HG03103 (cell line): ENCODE measurements at regions not wholly inside any gene's neighbourhood (a gene's known extent, or its start where the extent isn't known, plus 50 kb on each side); places are given as distances from the start of the nearest gene placed in this dataset.
"Not testable (repeated sequence)": the region's sequence is repeated elsewhere in the genome, so short reads cannot be mapped to it uniquely, and the experiment has no call there.

Source experiments
- ATAC-seq: cut with Tn5 transposase; IDR thresholded peaks from one replicate; pipeline ENCODE4 v1.9.1; 2021; ENCODE audit warnings: low read depth; ENCODE audit not compliant: unreplicated experiment

DNA sequence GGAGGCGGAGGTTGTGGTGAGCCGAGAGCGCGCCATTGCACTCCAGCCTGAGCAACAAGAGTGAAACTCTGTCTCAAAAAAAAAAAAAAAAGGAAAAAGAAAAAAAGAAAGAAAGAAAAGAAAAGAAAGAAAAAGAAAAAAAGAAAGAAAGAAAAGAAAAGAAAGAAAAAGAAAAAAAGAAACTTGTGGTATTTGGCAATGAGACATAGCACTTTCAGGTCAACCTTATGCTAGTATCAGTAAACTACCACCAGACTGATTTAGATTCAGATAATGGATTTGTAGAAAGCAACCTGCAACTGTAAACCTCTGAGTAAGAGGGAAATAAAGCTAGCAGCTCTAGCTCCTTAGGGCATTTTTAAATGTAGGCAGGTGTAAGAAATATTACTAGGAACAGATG, 144.0 kb upstream of the ZNF608 start:
- ATAC-seq = not testable (repeated sequence)

DNA sequence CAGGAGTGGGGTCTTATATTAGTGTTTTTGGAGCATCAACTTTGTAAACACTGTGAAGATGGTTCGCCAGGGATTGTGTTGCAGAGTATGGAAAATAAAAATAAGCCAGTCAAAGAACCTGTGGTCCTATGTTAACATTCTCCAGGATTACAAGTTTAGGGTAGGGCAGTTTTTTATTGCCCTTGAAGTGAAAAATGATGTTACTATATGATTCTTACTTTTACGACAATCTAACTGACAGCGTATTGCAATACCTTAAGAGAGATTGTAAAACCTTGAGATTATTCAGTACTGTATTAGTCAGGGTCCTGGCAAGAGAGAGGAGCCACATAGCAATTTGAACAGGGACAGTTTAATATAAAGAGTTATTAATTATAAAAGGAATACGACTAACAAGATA, 144.7 kb upstream of the ZNF608 start:
- no peak for ATAC-seq

DNA sequence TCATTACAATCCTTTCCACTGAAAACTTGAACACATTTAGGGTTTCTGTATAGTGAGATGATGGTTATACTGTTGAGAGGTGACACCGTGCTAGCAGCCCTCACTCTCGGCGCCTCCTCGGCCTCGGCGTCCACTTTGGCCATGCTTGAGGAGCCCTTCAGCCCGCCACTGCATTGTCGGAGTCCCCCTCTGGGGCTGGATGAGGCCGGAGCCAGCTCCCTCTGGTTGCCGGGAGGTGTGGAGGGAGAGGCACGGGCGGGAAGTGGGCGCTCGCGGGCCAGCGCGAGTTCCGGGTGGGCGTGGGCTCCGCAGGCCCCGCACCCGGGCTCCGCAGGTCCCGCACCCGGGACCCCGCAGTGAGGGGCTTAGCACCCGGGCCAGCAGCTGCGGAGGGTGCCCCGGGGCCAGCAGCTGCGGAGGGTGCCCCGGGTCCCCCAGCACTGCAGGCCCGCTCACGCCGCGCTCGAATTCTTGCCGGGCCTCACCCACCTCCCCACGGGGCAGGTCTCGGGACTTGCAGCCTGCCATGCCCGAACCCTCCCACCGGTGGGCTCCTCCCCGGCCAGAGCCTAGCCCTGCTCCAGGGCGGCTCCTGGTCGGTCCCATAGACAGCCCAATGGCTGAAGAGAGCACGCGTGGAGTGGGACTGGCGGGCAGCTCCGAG, 145.9 kb upstream of the ZNF608 start:
- no peak for ATAC-seq

DNA sequence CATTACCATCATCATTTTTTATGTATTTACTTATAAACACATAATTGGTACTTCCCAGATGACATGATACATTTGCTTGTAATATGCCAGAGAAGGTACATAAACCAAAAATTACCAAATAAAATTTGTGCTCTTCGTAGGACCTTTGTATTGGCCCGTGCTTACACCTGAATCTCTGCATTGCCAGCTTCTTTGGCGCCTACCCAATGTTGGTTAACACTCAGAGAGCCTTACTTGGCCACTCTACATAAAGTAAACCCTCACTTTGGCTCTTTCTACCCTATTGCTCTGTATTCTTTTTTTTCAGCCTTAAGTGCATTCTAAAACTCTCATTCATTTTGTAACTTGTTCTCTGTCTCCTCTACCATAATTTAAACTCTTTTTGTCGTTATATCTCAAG, 148.1 kb upstream of the ZNF608 start:
- no peak for ATAC-seq

DNA sequence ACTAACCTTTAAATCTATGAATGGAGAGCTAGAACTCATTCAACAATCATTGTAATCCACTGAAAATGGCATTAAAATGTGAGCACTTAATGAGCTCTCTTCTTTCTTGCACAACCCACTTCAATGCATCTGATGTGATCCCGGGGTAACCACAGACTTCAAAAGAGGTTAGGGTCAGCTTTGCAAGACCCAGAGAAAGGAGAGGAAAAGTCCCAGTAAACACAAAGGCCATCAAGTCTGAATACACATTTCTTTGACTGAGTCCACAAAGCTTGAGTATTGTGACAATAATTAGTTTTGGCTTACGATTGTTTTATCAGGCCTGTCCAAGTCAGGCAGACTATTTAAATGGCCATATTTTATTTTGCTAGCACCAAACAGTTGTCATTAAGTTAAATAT, 148.8 kb upstream of the ZNF608 start:
- no peak for ATAC-seq

DNA sequence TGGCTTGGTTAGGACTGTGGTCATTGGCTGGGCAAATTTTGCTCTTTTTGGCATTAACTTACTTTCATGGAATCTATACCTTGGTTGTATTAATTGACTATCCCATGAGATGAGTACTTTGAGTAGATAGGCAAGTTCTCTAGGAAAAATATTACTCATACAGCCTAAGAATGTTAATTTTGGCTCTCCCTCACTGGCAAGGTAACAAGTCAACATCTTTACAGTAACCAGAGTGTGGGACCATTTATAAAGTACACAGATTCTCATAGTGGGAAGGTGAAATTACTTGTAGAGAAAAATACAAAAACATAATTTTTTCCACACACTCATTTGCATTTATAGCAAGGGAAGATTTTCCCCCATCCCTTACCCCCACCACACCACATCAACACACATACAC, 154.6 kb upstream of the ZNF608 start:
- no peak for ATAC-seq

DNA sequence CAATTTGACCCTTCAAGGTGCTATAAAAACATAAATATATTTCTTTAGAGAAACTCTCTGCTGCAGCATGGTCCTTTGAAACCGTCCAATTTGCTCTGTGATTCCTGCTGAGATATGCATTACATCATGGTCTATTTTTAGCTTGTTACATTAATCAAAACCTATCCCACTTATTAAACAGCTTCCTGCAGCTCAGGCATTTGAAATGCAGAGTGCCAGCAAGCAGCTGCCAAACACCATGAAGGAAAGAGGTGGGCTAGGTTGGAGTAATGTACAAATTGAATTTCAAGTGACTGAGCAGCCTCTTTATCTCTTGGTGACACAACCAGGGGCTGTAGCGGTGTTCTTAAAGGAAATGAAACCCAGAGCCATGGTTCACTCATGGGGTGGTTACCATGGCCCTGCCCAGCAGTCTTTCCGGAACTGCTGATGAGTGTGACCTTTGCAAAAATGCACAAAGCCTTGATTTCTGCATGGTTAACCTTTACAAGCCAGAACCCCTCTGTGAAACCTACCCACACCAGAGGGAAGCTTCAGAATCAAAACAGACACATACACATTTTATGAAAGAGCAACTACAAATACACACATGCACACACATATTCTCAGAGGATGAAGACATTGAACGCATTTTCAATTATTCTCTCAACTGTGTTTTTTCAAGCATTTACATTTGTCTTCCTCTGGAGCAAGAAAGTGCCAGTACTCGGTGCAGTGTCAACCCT, 155.8 kb upstream of the ZNF608 start:
- peak; percentile 98 for ATAC-seq

DNA sequence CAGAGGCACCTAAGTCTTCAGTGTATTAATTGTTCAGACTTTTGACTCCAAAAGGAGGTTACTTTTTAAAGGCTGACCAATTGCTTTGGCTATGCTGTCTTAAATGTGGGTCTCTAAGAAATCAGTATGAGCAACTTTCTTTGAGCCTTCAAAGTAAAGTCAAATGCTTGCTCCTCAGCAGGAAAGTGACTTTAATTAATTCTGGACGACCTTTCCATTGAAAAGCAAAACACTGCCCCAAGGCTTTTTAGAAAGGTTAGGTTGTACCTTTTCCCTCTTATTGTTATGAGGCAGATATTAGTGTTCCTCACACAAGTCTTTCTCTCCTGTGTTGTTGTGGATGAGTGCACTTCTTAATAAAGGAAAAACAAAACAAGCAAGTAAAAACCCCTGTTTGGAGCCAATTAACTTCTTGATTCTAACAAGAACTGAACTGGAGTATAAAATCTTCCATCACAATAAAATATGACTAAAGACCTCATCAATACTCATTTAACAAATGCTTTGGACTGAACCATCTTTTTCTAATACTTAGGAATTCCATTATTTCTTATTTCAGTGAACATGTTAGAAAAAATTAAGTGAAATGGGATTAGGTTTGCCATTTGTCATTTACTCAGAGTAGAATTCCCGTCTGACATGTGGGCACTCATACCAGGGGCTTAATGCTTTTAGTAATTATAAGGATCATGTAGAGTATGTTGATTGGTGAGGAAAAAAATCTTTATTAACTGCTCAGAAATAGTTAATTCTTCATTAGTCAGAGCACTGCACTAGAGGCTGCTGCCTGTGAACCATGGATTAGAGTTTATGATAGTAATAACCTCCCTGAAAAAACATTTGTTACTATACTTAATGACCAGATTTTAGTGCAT, 159.1 kb upstream of the ZNF608 start:
- ATAC-seq = no peak

DNA sequence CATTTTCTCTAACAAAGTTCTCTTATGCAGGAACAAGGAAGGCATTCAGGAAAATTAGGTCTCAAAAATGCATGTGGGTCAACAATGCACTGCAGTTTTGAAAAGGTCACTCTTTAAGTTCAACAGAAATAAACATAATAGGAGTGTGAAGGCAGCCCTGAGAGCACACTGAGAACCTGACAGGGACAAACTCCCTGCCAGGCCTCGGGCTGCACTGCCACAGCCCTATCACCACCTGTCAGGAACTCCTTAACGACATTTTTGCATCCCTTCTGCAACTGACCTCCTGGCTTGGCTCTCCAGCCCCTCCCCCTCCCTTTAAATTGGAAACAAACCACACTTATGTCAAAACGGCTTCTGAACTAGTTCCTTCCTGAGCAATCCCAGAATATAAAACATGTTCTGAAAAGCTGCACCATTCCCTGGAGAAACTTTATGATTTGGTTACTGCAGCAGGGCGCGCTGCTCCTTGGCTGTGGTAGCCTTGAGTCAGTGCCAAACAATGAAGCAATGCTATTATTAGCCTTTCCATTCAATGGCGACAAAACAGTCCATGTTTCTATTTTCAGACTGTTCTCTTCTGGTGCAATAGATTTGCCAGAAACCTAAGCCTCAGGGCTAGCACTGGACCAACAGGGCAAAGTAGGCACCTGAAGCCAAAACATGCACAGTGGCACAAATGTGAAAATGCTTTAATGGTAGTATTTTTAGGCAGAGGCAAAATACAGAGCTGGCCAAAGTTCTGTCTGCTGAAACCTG, 160.1 kb upstream of the ZNF608 start:
- ATAC-seq = no peak

DNA sequence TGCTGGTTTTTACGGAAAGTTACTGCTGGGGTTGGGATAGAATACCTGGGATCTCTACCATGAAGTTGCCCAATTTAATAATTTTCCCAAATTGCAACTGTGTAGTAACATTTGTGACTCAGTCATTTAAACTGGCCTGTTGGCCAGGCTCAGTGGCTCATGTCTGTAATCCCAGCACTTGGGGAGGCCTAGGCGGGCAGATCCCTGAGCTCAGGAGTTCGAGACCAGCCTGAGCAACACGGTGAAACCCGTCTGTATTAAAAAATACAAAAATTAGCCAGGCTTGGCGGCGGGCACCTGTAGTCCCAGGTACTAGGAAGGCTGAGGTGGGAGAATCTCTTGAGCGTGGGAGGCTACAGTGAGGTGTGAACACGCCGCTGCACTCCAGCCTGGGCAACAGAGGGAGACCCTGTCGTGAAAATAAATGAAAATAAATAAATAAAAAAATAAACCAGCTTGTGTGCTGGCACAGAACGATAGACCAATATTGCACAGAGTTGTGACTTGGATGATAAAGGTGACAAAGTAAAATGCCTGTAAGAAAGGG, 160.7 kb upstream of the ZNF608 start:
- no peak for ATAC-seq

DNA sequence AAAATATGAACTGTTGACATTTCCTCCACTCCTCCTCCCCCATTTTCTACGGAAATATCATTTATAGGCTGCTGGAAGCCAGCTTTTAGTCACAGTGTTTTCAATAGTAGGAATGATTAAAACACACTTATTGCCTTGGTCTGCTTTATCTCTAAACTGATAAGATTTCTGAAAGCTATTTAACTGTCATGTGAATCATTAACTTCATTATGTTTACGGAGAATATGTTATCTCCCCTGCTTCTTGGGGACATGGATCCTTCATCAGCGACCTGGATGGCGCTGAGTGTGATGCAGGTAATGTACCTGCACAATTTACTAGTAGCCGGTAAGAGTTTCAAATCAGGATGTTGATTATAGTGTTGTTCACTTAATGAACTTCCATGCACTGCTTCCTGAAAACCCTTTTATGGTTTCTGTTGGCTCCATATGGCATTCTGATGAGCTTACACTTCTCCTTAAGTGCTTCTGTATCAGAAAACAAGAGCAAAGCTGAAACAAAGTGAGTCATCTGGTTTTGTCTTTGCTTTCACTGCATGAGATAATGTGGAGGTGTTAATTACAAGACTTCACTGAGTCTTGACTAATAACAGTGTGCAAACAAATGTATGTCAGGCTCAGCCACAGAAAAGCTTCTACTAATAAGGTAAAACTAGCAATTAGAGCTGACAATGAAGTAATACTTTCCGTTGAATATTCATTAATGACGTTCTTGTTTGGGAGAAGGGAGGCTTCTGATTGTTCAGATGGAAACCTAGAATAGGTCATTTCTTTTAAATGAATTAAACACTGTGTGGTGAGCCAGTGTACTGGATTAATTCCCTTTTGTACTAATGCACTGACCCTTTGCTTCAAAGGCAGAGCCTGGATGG, 162.4 kb upstream of the ZNF608 start:
- ATAC-seq = peak; percentile 76

DNA sequence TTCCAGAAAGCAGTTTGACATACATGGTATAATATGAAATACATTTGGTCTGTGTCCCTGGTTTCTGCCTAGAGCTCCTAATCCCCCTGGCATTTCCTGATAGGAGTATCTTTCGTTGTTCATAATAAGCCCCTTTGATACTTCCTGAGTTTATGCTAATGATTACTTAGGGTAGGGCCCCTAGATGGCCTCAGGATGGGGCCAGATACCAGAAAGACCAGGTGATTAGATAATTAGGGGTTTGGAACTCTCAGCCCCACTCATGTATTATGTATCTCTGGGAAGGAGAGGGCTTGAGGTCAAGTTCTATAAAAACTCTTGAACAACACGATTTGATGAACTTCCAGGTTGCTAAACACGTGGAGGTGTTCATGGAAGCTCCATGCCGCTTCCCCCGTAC, 163.3 kb upstream of the ZNF608 start:
- no peak for ATAC-seq

DNA sequence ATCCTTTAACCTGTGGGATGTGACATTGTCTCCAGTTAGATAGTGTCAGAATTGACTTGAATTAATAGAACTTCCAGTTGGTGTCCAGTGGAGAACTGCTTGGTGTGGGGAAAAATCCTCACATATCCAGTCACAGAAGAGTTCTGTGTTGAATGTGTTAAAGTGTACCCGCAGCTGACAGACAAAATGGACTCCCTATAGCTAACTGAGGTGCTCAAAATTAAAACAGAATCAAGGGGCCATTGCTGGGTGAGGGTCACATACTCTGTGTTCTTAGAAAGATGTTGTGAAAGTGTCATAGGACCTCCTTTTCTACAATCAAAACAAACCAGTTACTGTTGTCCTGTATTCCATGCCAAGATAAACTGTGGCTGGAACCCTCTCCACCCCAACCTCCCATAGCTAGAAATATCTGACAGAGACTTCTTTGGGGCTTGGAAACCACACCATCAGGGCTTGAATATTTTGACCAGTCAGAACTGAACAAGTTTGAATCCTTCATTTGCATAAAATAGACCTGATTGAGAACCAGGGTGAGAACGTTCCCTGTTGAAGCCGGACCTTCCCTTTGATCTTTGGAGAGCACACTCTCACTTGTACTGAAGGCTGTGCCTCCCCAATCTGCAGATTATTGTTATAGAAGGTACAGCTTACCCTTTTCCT, 164.0 kb upstream of the ZNF608 start:
- ATAC-seq = no peak

DNA sequence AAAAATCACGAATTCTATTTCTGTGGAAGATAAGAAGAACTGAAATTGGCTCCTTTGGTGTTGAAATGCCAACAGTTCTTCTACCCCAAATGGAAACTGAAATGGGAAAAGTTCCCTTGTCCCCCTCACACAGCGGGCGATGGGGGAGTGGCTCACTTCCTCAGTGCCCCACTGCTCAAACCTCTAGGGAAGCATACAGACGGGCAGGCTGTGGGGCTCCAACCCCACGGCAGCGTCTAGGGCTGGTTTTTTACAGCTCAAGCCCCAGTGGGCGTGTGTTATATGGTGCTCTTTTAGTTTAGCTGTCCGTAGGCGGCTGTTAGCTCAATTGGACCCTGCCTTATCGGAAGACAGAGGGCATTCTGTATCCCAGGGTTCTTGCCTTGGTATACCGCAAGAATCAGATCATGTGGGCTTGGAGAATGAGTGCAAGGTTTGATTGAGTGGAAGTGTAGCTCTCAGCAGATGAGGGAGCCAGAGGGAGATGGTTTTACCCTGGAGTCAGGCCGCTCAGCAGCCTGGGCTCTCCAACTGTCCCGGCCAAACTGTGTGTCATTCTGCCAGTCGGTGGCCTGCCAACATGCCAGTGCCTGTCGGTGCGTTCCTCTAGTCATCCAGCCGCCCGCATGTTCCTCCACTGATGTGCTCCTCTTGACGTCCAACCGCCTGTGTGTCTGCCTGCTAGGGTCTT, 166.3 kb upstream of the ZNF608 start:
- no peak for ATAC-seq

DNA sequence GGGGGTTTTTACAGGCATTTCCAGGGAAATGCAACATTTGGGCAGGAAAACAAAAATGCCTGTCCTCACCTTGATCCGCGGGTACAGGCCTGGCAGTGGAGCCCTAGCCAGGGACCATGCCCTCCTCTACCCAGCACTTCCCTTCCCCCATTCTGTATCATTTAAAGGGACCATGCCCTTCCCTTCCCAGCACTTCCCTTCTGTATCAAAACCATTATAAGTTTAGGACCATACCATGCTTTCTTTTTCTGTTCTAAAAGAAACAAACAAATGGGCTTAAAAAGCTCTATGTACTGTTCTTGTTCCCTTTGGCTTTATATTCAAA, 166.9 kb upstream of the ZNF608 start:
- no peak for ATAC-seq

DNA sequence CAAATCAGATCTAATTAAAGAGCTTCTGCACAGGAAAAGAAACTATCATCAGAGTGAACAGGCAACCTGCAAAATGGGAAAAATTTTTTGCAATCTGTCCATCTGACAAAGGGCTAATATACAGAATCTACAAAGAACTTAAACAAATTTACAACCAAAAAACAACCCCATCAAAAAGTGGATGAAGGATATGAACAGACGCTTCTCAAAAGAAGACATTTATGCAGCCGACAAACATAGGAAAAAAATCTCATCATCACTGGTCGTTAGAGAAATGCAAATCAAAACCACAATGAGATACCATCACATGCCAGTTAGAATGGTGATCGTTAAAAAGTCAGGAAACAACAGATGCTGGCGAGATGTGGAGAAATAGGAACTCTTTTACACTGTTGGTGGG, 169.9 kb upstream of the ZNF608 start:
- ATAC-seq = not testable (repeated sequence)

DNA sequence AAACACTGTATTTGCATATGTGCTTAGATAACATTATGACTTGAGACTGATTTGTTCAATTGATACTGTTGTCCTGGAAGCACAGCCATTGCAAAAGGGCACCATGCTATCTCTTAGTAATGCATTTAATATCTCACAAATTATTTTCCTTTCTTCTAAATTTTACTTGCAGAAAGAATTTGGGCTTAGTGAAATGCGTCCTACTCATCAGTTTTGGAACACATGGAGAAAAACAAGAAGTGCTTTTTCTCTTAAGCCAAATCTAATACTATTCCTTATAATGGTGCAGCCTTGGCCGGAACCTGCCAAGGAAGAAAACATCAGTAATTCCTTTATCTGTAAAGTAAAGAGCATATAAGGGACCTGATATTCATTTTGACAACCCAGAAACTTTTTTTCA, 172.2 kb upstream of the ZNF608 start:
- ATAC-seq = no peak

DNA sequence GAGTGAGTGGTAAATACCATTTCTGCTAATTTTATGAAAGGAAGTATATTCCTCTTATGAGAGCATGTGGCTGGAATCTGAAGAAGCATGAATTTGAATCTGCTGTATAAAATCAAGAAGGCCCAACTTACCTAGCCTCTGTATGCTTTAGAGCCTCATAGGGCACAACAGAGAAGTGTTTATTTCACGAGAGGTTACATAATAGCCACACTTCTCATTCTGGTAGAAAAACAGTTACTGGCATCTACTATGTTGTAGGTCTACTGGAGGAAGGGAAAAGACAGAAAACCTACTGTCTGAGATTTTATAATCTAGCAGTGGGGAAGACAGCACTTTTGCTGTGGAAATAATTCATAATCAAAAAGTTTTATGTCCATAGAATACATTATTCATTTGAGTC, 172.6 kb upstream of the ZNF608 start:
- ATAC-seq = no peak
